ENCODE measurements at regions not wholly inside any gene's neighbourhood (a gene's known extent, or its start where the extent isn't known, plus 50 kb on each side); places are given as distances from the start of the nearest gene placed in this dataset.

- TF ChIP-seq, protein P1, sequence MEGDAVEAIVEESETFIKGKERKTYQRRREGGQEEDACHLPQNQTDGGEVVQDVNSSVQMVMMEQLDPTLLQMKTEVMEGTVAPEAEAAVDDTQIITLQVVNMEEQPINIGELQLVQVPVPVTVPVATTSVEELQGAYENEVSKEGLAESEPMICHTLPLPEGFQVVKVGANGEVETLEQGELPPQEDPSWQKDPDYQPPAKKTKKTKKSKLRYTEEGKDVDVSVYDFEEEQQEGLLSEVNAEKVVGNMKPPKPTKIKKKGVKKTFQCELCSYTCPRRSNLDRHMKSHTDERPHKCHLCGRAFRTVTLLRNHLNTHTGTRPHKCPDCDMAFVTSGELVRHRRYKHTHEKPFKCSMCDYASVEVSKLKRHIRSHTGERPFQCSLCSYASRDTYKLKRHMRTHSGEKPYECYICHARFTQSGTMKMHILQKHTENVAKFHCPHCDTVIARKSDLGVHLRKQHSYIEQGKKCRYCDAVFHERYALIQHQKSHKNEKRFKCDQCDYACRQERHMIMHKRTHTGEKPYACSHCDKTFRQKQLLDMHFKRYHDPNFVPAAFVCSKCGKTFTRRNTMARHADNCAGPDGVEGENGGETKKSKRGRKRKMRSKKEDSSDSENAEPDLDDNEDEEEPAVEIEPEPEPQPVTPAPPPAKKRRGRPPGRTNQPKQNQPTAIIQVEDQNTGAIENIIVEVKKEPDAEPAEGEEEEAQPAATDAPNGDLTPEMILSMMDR (IDR thresholded peaks at IDR 0.05; ENCODE audit: poor library complexity) = no peak
- no peak for TF ChIP-seq EZH2 (IDR thresholded peaks at IDR 0.05; ENCODE audit: borderline replicate concordance)
Observed at GRCh38 chrX:115978068-115978467, 192.5 kb upstream of the AGTR2 start.
